Right lung (tissue), 2 donors: ENCODE measurements at regions not wholly inside any gene's neighbourhood (a gene's known extent, or its start where the extent isn't known, plus 50 kb on each side); places are given as distances from the start of the nearest gene placed in this dataset.

Experiments used
- DNase-seq, 2 donors: peaks; one replicate each; pipeline ENCODE4 v3.0.0-alpha.2; 2013

DNA sequence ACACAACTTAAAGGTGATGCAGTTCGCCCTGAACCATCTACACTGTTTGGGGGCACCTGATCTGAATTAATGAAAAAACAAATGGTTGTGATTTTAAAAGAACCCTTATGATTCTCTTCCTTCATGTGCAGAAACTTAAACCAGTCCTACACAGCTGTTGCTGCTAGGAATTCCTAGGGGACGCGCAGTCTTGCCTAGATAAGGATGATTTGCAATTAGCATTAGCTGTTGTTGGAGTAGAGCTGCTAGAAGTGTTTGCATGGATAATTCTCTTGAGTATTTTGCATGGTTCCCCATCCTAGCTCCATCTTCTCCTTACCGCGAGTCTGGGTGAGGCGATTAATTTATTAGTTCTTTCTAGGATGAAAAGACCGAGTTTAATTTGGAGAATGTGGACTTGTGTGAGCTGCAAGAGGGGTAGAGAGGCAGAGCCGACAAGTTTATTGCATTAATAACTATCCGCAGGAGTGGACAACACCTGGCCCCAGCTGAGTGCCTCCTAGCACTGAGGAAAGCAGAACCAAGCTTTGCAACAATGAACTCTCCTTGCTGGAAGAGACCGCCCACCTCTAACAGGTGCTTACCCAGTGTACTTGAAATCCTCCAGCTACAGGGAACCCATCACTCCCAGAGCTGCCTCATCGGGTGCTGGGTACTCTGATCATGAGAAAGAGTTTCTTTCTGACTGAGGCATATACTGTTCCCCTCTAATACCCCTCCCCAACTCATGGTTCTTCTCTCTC, 75.0 kb upstream of the WNT7A start:
- DNase-seq = no peak

DNA sequence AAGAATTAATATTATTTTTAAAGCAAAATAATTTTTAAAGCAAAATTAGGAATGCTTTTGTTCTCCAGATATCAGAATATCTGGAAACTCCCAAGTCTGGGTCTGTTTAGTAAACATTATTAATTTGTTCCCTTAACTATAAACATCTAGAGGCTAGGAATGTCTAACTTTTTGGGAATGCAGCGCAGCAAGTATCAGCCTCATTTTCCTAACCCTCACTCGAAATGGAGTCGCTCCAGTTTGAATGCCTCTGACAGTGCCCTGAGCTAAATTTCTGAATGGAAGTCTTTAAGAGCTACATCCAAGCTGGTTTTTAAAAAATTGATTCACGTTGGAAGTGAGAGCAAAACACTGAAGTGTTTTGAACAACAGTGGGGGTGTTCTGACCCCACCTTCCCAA, 74.4 kb upstream of the WNT7A start:
- DNase-seq = no peak

DNA sequence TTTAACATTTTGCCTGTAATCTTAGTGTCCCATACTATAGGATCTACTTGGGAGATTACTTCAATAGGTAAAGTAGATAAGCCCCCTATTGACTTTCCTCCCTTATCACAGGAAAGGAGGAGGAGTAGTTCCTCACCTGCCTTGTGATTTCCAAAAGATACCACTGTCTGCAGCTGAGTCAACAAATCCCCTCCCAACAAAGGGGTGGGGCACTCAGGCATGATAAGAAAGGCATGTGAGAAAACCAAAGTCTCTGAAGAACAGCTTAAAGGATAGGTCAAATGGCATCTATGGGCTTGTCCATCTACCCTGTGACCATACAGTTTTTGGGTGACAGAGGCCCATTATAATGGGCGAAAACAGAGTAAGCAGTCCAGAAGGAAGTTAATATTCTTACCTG, 71.3 kb upstream of the WNT7A start:
- DNase-seq = no peak

DNA sequence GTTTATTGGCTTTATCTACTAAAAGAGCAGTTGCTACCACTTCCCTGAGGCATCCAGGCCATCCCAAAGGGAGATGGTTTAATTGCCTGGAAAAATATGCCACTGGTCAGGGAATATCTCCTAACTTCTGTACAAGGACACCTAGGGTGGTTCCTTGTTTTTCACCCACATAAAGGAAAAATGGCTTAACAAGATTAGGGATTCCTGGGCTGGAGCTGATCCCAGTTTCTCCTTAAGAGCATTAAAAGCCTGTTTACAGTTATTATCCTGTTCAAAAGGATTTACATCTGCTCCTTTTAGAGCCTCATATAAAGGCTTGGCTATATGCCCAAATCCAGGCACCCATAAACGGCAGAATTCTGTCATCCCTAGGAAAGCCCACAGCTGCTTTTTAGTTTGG, 70.2 kb upstream of the WNT7A start:
- DNase-seq = no peak

DNA sequence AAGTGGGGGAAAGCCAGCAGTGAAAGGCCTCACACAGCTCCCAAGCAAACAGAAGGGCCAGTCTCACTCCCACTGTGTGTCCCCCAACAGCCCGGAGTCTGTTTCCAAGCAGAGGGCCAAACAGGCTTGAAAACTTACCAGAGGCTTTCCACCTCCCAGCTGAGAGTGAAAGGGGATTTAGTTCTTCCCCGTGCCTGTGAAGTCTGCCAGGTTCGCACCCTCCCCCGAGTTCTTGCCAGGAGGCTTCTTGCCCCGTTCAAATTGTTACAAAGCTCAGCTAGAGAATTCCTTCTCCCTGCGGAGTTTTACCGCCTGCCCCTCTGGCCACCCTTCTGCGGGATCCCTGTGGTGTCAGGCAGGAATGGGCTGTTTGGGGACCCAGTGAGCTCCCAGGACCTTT, 68.0 kb upstream of the WNT7A start:
- no peak for DNase-seq

DNA sequence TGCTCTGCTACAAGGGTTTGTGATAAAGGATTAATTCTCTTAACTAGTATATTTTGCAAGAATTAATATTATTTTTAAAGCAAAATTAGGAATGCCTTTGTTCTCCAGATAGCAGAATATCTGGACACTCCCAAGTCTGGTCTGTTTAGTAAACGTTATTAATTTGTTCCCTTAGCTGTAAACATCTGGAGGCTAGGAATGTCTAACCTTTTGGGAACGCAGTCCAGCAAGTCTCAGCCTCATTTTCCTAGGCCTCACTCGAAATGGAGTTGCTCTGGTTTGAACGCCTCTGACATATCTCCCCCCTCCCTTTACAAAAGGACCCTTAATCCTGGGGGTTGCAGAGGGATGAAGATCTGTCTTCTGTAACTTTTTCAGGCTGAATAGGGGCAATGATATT, 59.3 kb upstream of the WNT7A start:
- no peak for DNase-seq

DNA sequence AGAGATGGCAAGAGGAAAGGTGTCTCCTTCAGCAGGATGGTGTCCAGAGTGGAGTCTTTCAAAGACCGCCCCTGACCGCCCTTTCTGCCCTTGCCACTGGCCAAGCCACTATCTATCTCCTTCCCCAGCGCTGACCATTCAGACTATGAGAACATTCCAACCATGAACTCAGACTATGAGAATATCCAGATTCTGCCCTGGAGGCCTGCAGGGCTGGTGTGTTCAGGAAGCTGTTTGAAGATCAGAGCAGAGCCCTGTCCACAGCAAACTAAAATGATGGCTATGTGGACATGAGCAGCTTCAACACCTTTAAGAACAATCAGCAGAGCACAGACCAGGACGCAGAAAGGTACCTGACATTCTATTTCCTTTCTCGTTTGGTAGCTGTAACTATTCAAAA, 57.3 kb upstream of the WNT7A start:
- DNase-seq = no peak

DNA sequence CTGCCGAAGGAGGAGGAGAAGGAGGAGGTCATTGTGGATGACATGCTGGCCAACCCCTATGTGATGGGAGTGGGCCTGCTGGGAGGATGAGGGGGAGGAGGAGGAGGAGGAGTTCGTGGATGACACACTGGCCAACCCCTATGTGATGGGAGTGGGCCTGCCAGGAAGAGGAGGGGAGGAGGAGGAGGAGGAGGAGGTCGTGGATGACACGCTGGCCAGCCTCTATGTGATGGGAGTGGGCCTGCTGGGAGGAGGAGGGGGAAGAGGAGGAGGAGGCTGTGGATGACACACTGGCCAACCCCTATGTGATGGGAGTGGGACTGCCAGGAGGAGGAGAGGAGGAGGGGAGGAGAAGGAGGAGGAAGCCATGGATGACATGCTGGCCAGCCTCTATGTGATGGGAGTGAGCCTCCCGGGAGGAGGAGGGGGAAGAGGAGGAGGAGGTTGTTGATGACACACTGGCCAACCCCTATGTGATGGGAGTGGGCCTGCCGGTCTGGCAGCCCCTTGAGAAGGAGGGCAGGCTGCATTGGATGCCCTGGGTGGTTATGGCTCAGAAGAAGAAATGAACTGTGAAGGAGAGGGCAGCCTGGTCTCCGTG, 55.7 kb upstream of the WNT7A start:
- no peak for DNase-seq

DNA sequence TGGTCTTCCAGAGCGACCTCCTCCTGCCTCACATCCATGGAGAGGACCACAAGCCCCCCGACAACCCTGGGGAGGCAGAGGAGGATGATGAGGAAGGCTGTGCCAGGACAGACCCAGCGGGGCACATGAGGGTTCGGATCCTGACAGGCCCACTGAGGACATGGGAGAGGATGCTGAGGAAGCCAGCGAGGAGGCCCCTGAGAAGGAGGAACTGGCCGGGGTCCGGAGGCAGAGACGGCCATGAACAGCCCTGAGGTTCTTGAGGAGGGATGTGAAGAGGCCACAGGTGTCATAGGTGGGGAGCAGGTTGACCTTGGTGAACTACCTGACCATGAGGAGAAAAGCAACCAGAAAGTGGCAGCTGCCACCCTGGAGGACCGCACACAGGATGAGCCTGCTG, 54.9 kb upstream of the WNT7A start:
- no peak for DNase-seq

DNA sequence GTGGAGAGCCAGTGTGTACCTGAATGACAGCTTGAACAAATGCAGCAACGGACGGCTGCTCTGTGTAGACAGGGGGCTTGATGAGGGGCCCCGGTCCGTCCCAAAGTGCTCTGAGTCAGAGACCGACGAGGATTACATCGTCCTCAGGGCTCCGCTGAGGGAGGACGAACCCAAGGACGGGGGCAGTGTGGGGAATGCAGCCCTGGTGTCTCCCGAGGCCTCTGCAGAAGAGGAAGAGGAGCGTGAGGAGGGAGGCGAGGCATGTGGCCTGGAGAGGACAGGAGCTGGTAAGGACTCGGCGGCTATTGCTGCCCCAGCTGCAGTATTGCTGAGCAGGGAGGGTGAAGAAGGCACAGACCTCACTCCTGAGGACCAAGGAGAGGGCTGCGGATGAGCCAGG, 54.4 kb upstream of the WNT7A start:
- DNase-seq = no peak

DNA sequence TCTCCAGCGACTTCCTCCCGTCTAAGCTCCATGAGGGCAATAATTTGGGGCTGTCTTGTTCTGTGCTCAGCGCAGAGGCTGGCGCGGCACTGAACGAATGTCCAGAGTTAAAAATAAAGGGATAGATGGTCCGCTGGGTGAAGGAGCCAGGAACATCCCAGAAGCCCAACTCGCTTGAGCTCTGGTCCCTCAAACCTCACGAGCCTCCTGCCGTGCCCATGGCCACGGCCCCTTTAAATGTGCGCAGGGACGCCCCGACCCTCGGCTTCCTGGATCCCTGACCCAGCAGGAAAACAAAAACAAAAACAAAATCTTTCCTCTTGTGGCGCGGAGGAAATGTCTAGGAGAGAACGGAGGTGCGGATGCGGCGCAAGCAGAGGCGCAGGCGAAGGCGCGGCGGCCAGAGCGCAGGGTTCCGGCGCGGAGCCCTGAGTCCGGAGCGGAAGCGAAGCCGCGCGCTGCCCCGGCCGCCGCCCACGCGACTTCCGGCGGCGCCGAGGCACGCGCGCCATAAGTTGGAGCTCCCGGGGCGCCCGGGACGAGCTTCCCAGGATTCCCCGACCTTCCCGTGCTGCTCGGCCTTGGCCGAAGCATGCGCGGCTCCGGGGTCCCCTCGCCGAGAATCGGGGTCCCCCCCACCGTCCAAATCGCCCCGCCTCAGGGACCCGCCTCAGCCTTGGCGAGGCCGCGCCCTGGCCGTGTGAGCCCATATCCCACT, 52.9 kb upstream of the WNT7A start:
- DNase-seq = peak; percentile 7 to 14

DNA sequence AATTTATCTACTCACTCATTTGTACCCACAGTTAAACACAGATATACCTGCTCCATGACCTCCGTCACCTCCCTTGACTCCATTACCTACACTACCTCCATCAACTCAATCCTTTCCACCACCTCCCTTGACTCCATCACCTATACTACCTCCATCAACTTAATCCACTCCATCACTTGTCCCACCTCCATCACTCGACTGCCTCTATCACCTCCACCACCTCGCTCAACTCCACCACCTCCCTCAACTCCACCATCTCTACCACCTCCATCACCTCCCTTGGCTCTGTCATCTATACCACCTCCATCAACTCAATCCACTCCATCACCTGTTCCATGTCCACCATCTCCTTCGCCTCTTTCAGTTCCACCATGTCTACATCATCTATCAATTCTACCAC, 51.3 kb upstream of the WNT7A start:
- no peak for DNase-seq
